Stimulated activated CD8-positive, alpha-beta memory T cell treated with anti-CD3 and anti-CD28 coated beads, Interleukin-15, amount 100 ng/mL, for 1 hour (primary cell): ENCODE measurements at regions not wholly inside any gene's neighbourhood (a gene's known extent, or its start where the extent isn't known, plus 50 kb on each side); places are given as distances from the start of the nearest gene placed in this dataset.

Experiments
- DNase-seq: peaks from one replicate; pipeline ENCODE4 v3.0.0-alpha.2; 2020; ENCODE audit warnings: low read depth

- DNase-seq = no peak
Measured at GRCh38 chr22:47995718-47996117, 1233.3 kb downstream of the TBC1D22A start.

- DNase-seq = no peak
Measured at GRCh38 chr22:47995264-47995627, 1232.8 kb downstream of the TBC1D22A start.

DNA sequence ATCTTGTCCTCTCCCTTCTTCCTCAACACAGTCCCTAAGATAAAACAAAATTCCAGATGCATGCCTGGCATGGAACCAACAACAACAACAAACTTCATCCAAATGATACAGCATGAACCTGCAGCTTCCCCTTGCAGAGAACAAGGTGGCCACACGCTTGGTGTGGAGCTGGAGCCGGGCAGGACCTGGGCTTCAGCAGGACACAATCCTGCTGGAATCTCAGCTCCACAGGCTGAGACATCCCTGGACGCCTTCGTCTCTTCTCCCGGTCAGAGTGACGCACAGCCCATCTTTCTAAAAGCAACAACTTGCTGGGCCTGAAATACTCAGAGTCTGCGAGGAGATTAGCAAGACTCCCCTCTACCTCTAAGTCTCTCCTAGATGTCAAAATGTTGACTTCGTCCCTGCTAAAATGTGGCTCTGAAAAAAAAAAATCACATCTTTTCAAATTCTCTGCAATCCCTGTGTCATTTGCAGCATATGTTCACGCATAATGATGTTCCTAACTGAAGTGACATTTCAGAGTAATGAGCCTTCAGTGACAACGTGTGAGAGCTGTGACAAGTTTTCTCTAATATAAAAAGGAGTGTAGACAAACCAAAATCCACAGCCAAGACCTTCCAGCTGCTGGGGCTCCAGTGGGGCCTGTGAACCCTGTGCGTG lies 1232.3 kb downstream of the TBC1D22A start:
- no peak for DNase-seq

GRCh38 chr22:47994045-47994444 lies 1231.6 kb downstream of the TBC1D22A start:
- DNase-seq = no peak

- DNase-seq = no peak
Measured at GRCh38 chr22:47990481-47990880, 1228.0 kb downstream of the TBC1D22A start.

DNA sequence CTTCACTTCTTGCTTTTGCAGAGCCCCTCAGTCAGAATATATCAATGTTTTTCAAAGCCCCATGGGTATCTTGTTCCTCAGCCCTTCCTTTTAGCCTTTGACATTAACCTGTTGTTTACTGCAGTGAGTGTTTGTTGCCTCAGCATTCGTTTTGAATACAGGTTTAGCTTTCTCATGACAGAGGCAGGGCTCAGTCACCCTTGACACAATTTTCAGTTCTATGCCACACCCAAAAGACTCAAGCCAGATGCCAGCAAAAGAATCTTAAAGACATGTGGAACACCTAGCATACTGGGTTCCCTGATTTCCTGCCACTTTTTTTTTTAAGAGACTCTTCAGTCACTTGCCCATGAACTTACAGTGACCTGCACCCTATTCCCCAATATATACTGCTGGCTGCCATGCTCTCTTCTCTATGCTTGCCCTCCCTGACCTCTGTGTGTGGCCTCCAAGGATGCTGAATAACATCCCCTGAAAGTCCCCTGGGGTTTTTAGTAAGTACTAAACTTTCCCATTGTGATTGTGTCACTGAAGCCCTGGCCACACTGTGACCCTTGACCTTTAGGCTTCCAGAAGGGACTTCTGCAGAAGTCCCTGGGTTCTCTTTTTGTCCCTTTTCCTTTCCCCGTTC lies 1225.5 kb downstream of the TBC1D22A start:
- DNase-seq = no peak

GRCh38 chr22:47976219-47976618 lies 1213.8 kb downstream of the TBC1D22A start:
- no peak for DNase-seq

DNA sequence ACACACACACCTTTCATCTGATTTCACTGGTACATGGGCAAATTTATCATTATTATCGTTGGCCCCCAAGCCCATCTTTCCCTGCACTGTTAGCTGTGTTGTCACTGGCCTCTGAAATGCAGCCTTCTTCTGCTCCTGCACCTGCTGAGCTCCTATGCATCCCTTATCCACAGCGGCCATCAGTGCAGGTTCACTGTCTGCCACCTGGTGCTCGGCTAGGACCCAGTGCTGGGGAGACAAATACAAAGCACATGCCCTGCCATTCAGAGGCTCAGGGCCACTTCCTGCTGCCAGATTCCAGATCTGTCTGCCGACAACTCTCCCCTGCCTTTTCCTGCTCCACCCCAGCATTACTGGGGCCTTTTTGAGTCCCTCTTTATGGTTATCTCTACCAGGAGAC lies 1205.4 kb downstream of the TBC1D22A start:
- DNase-seq = no peak

DNA sequence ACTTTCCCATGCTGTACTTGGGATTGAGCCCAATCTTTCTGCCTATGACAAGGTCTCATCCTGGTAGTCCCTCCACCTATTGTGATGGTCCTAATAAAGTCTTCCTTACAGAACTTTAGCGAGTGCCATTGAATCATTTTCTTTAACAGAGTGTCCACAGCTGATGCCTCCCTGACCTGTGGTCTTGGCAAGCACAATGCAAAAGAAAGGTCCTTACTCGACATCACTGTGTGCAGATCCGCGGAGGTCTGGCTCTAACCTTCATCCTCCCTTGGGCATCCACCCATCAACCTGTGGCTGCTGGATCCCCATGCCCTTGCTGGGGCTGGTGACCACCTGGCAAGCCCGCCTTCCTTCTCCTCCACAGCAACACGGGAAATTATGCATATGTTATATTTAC lies 1203.9 kb downstream of the TBC1D22A start:
- no peak for DNase-seq

- no peak for DNase-seq
Measured at GRCh38 chr22:47965896-47966295, 1203.4 kb downstream of the TBC1D22A start.

- no peak for DNase-seq
Measured at GRCh38 chr22:47965066-47965465, 1202.6 kb downstream of the TBC1D22A start.

- DNase-seq = no peak
Measured at GRCh38 chr22:47963660-47964059, 1201.2 kb downstream of the TBC1D22A start.

DNA sequence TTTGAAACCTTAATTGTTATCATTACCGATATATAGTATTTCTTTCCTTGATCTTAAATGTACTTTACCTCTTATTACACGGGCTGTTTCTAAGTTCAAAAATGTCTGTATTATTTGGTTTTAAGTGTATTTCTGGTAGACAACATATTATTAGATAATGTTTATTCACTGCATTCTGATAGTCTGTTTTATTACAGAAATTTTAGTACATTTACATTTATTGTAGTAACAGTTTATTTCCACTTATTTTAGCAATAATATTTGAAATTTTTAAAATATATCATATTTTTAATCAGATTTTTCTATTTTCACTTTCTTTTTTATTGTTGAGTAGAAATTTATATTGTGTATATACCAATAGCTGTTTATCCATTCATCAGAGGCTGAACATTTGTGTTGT lies 1195.2 kb downstream of the TBC1D22A start:
- no peak for DNase-seq

DNA sequence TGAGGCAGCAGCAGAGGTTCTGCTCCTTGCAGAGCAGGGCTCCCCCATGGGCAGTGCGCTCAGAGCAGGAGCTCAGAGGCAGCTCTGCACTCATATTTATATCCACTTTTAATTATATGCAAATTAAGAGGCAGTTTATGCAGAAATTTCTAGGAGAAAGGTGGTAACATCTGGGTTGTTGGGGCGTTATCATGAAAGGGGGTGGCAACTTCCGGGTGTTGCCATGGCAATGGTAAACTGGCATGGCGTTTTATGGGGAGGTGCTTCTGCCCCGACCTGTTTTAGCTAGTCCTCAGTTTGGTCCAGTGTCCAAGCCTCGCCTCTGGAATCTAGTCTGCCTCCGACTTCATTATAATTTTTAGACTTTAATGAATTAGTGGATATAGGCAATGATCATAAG lies 1191.7 kb downstream of the TBC1D22A start:
- no peak for DNase-seq

DNA sequence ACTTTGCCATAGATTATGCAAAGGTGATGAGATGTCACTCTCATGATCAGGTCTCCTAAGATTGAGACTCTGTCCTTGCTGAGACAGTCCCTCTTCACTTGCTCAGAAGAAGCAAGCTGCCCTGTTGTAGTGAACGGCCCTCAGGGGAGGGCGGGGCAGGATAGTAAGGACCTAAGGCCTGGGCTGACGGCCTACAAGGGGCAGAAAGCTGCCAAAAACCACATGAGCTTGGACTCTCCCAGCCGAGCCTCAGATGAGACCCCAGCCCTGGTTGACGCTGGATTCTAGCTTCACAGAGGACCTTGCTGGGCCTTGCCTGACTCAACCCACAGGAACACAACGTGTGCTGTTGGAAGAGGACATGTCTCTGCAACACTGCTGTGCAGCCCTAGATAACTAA lies 1182.5 kb downstream of the TBC1D22A start:
- no peak for DNase-seq

DNA sequence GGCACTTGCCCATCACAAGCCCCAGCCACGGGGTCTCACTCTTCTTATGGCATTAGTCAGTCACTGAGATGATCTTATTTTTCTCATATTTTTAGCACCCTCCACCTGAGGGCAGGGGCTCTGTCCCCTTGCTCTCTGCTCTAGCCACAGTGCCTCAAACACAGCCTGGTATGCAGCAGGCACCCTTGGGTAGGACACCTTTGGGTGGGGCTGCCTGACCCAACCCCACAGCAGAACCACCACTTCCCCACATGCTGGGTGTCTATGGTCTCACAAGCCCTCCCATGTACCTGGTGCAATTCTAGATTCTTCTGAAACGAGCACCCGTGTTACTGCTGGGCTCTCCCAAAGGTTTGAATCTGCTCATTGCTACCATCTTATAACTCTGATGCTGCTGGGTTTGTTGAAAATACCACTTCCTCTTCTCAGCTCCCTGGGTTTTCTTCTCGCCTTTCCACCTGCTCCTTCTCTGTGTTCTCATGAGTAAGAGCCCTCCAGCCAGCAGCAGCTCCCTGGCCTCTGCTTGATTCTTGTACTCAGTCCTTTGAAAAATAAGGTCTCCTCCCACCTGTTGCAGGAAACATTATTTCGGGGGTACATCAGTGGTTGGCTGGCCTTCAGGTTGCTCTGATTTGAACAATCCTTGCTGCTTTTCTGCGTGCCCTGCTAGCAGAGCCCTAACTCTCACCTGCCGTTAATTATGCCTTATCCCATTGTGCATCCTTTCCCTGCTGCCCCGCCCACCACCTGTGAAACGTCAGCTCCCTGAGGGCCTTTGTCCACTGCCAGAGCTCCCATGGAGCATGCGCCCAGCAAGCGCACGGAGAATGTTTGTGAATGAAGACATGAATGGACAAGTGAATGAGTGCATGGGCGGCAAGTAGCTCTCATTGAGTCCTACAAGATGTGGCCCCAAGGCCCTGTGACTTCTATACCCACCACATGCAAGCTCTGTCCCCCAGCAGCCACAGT lies 1181.6 kb downstream of the TBC1D22A start:
- DNase-seq = no peak

DNA sequence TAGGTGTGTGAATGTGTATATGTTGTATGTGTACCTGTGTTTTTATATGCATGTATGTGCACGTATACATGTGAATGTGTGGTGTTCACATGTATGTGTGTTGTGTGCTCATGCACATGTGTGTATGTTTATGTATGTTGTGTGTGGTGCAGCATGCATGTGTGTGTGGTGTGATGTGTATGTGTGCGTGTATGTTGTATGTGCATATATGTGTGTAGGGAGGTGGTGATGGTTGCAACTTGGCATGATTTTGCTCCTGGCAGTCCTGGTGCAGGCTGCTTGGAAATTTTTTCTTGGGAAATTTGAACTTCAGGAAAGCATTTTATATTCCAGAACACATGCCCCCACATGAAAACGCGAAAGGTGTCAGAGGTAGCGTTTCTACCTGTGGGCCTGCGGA lies 1177.8 kb downstream of the TBC1D22A start:
- DNase-seq = no peak

DNA sequence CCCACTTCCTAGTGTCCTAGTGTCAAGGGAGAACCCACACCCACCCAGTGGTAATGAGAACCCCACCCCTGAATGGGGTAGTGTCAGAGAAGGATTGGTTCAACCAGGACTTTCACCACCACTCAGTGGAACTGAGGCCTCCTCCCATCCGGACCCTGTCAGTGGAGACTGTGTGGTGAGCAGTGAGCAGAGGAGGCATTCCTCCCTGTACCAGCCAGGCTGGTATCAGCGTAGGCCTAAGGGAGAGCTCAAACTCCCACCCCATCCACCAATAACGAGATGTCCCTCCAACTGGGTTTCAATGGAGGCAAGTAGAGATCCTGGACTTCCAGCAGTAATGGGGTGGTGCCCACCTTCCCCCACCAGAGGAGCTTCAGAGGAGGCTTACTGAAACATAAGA lies 1171.4 kb downstream of the TBC1D22A start:
- DNase-seq = no peak

- no peak for DNase-seq
Measured at GRCh38 chr22:47933226-47933625, 1170.8 kb downstream of the TBC1D22A start.

GRCh38 chr22:47929646-47930185 lies 1167.3 kb downstream of the TBC1D22A start:
- no peak for DNase-seq

- no peak for DNase-seq
Measured at GRCh38 chr22:47929073-47929472, 1166.6 kb downstream of the TBC1D22A start.

GRCh38 chr22:47928631-47929030 lies 1166.2 kb downstream of the TBC1D22A start:
- DNase-seq = no peak
